ENCODE measurements at regions not wholly inside any gene's neighbourhood (a gene's known extent, or its start where the extent isn't known, plus 50 kb on each side); places are given as distances from the start of the nearest gene placed in this dataset.

DNA sequence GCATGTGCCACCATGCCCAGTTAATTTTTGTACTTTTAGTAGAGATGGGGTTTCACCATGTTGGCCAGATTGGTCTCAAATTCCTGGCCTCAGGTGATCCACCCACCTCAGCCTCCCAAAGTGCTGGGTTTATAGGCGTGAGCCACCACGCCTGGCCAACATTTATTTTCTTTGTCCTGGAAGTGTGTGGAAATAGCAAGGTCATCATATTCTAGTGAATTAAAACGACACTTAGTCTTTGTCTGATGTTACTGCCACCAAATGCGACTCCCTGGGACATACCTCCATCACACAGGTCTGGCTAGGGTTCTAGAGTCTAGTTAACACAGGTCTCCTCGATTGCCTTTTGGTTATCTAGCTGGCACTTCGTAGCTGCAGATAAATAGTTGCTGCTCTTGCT lies 203.1 kb downstream of the AASDH start:
- H3K9me3 Mint-ChIP-seq: peaks cover 0 to 2% (median 0%) of the 10 kb centered on the region in 7 donors
- H3K4me1 Mint-ChIP-seq: peaks cover 10 to 19% (median 10%) of the 10 kb centered on the region in 3 donors
- H3K27ac Mint-ChIP-seq: peak overlapping the region in 5 of 6 donors; percentile 52 to 94 (median 88)
- peak overlapping the region in 3 of 8 donors; percentile 10 to 87 (median 77) for H3K4me3 Mint-ChIP-seq
- no peaks in the 10 kb centered on the region for H3K36me3 Mint-ChIP-seq
- DNase-seq (no peak), ATAC-seq (ENCODE audit: low read depth in 2 of 2) (no peak)
- no peaks in the 10 kb centered on the region for H3K27me3 Mint-ChIP-seq

DNA sequence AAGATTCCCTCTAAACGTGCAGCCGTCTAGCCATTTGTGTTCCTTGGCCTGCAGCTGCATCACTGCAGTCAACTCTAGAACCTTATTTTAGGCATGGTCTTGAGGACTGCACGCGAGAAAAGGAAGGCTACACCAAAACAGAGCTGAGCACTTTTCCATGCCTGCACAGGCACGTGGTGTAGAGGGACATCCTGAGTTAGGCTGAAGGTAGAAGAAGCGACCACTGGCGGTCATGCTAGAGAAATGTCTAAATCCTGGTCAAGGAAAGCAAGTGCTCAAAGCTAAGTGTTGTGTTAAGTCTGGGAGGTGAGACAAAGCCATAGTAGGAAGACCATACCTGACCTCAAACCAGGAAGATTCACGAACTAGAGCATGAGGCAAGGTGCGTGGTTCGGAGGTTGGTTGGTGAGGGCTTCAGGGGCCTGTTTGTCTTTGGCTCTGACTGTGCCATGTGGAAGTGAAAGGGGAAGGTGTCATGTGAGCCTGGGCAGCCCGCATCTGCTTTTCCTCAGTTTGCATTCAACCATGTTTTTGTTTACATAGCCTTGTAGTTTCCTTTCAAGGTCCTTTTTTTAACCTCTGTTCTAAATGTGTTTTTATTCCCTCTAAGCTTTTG lies 203.8 kb downstream of the AASDH start:
- Mint-ChIP-seq H3K36me3 (no peaks in the 10 kb centered on the region), H3K27me3 (no peaks in the 10 kb centered on the region), H3K27ac (peak overlapping the region in 5 of 6 donors; percentile 8 to 94 (median 65)), H3K4me3 (peak overlapping the region in 4 of 8 donors; percentile 10 to 87 (median 62)), H3K9me3 (peaks cover 0 to 2% (median 0%) of the 10 kb centered on the region in 7 donors), H3K4me1 (peaks cover 10 to 19% (median 10%) of the 10 kb centered on the region in 3 donors)
- no peak for DNase-seq
- peak; percentile 81 for ATAC-seq (ENCODE audit: low read depth in 2 of 2)

DNA sequence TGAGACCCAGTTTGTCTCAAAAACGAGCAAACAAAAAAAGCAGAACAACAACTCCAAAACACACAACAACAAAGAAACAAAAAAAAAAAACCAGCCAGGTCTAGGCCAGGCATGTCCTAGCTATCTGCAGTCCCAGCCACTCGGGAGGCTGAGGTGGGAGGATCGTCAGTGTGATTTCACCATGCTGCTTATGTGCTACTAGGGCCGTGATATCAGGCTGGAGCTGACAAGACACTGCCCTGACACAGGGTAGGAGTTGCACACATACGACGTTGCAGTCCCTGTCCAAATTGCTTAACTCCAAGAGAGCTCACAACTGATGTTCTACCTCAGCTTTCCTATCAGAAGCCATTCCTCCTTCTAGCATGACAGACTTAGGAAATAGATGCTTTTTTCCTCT lies 204.9 kb downstream of the AASDH start:
- H3K27ac Mint-ChIP-seq: peak overlapping the region in 2 of 6 donors; percentile 62 to 87
- H3K9me3 Mint-ChIP-seq: peaks cover 0 to 7% (median 3%) of the 10 kb centered on the region in 7 donors
- ATAC-seq (ENCODE audit: low read depth in 2 of 2) (no peak), DNase-seq (no peak)
- peak overlapping the region in 1 of 8 donors; percentile 12 for H3K4me3 Mint-ChIP-seq
- H3K36me3 Mint-ChIP-seq: no peaks in the 10 kb centered on the region
- H3K4me1 Mint-ChIP-seq: peaks cover 10 to 19% (median 10%) of the 10 kb centered on the region in 3 donors
- H3K27me3 Mint-ChIP-seq: no peaks in the 10 kb centered on the region

DNA sequence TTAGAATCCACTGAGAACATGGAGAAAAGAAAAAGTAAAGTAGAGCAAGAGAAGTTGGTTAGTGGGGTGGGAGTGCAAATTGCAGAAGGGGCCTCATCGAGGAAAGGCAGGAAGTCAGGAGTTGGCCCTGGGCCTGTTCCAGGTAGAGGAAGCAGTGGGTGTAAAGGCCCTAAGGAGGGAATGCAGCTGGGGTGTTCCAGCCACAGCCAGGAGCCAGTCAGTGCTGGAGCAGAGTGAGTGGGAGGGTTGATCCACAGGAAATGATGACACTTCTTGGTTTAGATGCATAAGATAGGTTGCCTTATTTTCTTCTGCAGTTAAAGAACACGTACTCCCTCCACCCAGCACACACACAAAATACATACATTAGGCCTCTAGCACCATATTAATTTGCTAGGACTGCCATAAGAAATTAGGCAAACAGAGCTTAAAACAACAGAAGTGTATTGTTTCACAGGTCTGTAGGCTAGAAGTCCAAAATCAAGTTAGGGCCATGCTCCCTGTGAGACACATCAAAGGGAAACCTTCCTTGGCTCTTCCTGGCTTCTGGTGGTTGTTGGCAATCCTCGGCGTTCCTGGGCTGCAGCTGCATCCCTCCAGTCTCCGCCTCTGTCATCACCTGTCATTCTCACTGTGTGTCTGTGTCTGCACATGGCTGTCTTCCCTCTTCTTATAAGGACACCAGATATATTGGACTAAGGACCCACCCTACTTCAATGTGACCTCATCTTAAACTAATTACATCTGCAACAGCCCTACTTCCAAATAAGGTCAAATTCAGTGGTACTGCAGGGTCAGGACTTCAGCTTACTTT lies 205.9 kb downstream of the AASDH start:
- H3K27me3 Mint-ChIP-seq: no peaks in the 10 kb centered on the region
- DNase-seq (no peak), ATAC-seq (ENCODE audit: low read depth in 2 of 2) (no peak)
- H3K36me3 Mint-ChIP-seq: no peaks in the 10 kb centered on the region
- no peak overlapping the region for H3K4me3 Mint-ChIP-seq
- peaks cover 0 to 17% (median 10%) of the 10 kb centered on the region in 7 donors for H3K9me3 Mint-ChIP-seq
- peak overlapping the region in 1 of 6 donors; percentile 73 for H3K27ac Mint-ChIP-seq
- H3K4me1 Mint-ChIP-seq: peaks cover 10 to 19% (median 10%) of the 10 kb centered on the region in 3 donors

DNA sequence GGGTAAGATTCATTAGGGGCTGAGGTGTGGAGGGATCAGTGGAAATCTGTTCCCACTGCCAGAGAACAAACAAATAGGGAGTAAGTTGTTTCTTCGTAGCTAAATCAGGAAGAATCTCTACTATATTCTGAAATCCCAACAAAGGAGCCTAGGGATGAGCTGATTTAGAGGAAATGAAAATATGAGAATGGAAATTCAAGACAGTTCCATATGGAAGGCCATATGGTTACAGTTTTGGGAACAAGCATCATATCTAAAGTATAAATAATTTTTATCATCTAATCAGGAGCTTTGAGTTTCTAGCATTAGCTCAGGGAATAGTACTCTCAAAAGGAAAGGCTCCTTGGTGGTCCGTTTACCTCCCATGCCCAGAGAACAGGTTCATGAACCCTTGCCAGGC lies 218.2 kb downstream of the AASDH start:
- H3K36me3 Mint-ChIP-seq: peaks cover 0 to 8% of the 10 kb centered on the region in 2 donors
- no peak overlapping the region for H3K4me3 Mint-ChIP-seq
- DNase-seq (no peak), ATAC-seq (ENCODE audit: low read depth in 2 of 2) (no peak)
- no peaks in the 10 kb centered on the region for H3K27me3 Mint-ChIP-seq
- H3K27ac Mint-ChIP-seq: no peak overlapping the region
- H3K4me1 Mint-ChIP-seq: no peaks in the 10 kb centered on the region
- H3K9me3 Mint-ChIP-seq: peaks cover 4 to 18% (median 6%) of the 10 kb centered on the region in 7 donors

DNA sequence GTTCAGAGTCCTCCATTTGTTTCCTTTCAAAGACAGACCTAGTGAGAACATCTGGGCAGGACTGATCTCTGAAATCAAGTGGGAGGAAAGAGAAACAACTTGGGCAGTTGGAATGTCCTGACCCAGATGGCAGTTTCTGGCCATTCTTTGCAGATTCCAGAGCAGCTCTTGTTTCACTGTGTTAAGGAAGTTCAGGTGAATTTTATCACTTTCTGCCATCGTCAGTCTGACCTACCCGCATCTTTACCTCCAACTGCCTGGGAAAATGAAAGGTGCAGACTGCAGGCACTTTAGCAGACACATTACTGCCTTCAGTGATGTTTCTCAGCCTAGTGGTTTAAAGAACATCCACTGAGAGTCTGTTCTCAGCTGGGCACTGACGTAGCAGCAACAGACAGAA lies 216.2 kb downstream of the CEP135 start:
- no peak overlapping the region for H3K4me3 Mint-ChIP-seq
- peaks cover 0 to 8% of the 10 kb centered on the region in 2 donors for H3K36me3 Mint-ChIP-seq
- no peaks in the 10 kb centered on the region for H3K4me1 Mint-ChIP-seq

DNA sequence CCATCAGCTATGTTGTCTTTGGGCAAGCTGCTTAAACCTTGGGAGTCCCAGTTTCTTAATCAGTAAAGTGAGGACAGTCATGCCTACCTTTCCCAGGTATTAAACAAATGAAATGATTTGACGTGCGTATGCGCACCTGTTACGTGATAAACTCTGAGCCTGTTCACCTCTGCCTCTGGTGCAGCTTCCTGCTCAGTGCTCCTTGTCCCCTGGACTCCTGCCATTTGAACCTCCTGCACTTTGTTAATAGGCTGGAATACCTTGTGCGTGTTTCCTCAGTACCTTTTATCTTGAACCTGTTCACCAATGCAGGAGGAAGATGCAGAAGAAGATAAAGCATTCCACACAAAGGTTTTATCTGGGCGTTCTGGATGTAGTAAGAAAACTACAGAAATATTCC lies 211.9 kb downstream of the CEP135 start:
- Mint-ChIP-seq H3K27ac (no peak overlapping the region), H3K27me3 (no peaks in the 10 kb centered on the region)
- no peak for DNase-seq

More for the DNA sequence above, 216.2 kb downstream of the CEP135 start:
- no peaks in the 10 kb centered on the region for H3K27me3 Mint-ChIP-seq
- H3K9me3 Mint-ChIP-seq: peaks cover 4 to 17% (median 6%) of the 10 kb centered on the region in 7 donors
- no peak for DNase-seq
- ATAC-seq (ENCODE audit: low read depth in 2 of 2): no peak
- no peak overlapping the region for H3K27ac Mint-ChIP-seq

DNA sequence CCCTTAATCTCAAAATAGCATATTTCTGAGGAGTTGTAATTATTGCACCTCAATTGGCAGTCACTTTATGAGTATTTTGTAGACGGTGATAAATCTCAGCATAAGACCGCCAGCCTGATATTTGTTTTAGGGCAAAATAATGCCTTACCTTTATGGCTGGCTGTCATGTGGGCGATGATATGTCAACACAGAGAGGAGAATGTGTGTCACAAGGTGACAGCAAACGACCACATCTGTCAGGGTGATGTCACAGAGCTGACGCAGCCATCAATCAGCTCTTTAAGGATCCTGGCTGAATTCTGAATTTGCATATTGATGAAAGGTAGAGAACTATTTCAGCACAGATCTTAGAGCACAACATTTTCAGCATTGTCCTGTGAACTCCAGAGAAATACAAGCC lies 209.7 kb downstream of the CEP135 start:
- Mint-ChIP-seq H3K27ac (no peak overlapping the region), H3K4me1 (no peaks in the 10 kb centered on the region), H3K27me3 (peaks cover 0 to 6% (median 2%) of the 10 kb centered on the region in 3 donors), H3K4me3 (no peak overlapping the region), H3K36me3 (no peaks in the 10 kb centered on the region), H3K9me3 (no peaks in the 10 kb centered on the region)
- no peak for ATAC-seq (ENCODE audit: low read depth in 2 of 2)
- DNase-seq: no peak

More for the DNA sequence above, 211.9 kb downstream of the CEP135 start:
- H3K9me3 Mint-ChIP-seq: no peaks in the 10 kb centered on the region
- H3K4me3 Mint-ChIP-seq: no peak overlapping the region
- H3K4me1 Mint-ChIP-seq: no peaks in the 10 kb centered on the region
- no peaks in the 10 kb centered on the region for H3K36me3 Mint-ChIP-seq
- no peak for ATAC-seq (ENCODE audit: low read depth in 2 of 2)

DNA sequence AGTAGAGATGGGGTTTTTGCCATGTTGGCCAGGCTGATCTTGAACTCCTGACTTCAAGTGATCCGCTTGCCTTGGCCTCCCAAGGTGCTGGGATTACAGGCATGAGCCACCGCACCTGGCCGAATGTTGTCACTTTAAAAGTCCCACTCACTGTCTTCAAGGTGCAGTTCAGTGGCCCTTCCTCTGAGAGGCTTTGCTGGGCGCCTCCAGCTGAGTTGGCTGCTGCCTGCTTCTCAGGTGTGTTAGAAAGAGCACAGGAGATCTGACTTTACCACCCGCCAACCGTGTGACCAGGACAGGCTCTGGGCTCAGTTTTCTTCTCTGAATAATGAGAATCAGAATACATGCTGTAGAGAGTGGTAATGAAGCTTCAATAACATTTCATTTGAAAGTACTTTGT lies 207.4 kb downstream of the CEP135 start:
- no peak overlapping the region for H3K4me3 Mint-ChIP-seq
- no peak overlapping the region for H3K27ac Mint-ChIP-seq

DNA sequence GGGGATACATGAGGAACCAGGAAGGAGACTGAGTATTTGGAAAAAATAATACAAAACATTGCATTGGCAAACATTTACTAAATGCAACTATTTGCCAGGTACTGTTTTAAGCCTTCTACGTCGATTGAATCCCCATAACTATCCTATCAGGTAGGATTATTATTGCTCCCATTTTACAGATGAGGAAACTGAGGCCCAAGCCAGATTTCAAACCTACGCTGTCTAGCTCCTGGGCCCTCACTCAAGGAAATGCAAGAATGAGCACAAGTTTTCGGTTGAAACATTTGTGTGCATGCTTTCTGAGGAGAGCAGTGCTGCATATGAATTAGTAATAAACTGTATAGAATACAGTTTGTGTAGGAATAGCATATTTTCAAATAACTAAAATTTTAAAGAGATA lies 206.7 kb downstream of the CEP135 start:
- H3K27me3 Mint-ChIP-seq: peaks cover 0 to 10% (median 5%) of the 10 kb centered on the region in 3 donors
- no peak overlapping the region for H3K4me3 Mint-ChIP-seq
- no peaks in the 10 kb centered on the region for H3K4me1 Mint-ChIP-seq
- no peaks in the 10 kb centered on the region for H3K36me3 Mint-ChIP-seq
- DNase-seq (no peak), ATAC-seq (ENCODE audit: low read depth in 2 of 2) (no peak)
- no peaks in the 10 kb centered on the region for H3K9me3 Mint-ChIP-seq
- H3K27ac Mint-ChIP-seq: no peak overlapping the region

More for the DNA sequence above, 207.4 kb downstream of the CEP135 start:
- Mint-ChIP-seq H3K4me1 (no peaks in the 10 kb centered on the region), H3K36me3 (no peaks in the 10 kb centered on the region), H3K9me3 (no peaks in the 10 kb centered on the region), H3K27me3 (peaks cover 0 to 10% (median 5%) of the 10 kb centered on the region in 3 donors)
- ATAC-seq (ENCODE audit: low read depth in 2 of 2) (no peak), DNase-seq (no peak)

GRCh38 chr4:56149591-56149990 lies 200.8 kb downstream of the CEP135 start:
- Mint-ChIP-seq H3K27me3 (peaks cover 0 to 10% (median 5%) of the 10 kb centered on the region in 3 donors), H3K4me3 (no peak overlapping the region), H3K9me3 (no peaks in the 10 kb centered on the region), H3K4me1 (no peaks in the 10 kb centered on the region), H3K36me3 (no peaks in the 10 kb centered on the region), H3K27ac (no peak overlapping the region)
- ATAC-seq (ENCODE audit: low read depth in 2 of 2) (no peak), DNase-seq (no peak)

DNA sequence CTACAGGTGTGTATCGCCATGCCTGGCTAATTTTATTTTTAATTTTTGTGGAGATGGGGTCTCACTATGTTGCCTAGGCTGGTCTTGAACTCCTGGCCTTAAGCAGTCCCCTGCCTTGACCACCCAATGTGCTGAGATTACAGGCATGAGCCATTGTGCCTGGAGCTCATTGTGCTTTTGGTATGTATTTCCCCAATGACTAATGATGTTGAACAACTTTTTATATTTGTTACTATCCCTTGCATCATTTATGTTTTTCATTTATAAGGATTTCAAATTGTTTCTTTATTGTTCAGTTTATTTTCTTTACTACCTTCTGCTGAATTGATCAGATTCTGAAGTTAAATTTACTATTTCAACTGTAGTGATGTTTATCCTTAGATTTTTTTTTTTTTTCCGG lies 199.7 kb downstream of the CEP135 start:
- Mint-ChIP-seq H3K4me3 (no peak overlapping the region), H3K4me1 (no peaks in the 10 kb centered on the region), H3K27ac (no peak overlapping the region), H3K9me3 (no peaks in the 10 kb centered on the region), H3K27me3 (peaks cover 0 to 8% (median 3%) of the 10 kb centered on the region in 3 donors), H3K36me3 (no peaks in the 10 kb centered on the region)
- no peak for ATAC-seq (ENCODE audit: low read depth in 2 of 2)
- DNase-seq: no peak

DNA sequence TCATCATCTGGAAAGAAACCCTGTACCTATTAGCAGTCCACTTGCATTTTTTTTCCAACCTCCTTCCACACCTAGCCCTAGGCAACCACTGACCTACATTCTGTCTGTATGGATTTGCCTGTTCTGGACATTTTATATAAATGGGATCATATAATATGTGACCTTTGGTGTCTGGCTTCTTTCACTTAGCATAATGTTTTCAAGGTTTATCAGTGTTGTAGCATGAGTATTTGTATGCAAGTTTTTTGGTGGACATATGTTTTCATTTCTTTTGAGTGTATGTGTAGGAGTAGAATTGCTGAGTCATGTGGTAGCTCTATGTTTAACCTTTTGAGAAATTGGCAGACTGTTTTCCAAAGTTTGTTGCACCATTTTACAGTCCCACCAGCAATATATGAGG lies 198.6 kb downstream of the CEP135 start:
- Mint-ChIP-seq H3K27ac (peak overlapping the region in 1 of 6 donors; percentile 22), H3K27me3 (peaks cover 0 to 5% (median 0%) of the 10 kb centered on the region in 3 donors), H3K36me3 (no peaks in the 10 kb centered on the region), H3K4me3 (no peak overlapping the region), H3K9me3 (no peaks in the 10 kb centered on the region), H3K4me1 (no peaks in the 10 kb centered on the region)
- DNase-seq (no peak), ATAC-seq (ENCODE audit: low read depth in 2 of 2) (no peak)

DNA sequence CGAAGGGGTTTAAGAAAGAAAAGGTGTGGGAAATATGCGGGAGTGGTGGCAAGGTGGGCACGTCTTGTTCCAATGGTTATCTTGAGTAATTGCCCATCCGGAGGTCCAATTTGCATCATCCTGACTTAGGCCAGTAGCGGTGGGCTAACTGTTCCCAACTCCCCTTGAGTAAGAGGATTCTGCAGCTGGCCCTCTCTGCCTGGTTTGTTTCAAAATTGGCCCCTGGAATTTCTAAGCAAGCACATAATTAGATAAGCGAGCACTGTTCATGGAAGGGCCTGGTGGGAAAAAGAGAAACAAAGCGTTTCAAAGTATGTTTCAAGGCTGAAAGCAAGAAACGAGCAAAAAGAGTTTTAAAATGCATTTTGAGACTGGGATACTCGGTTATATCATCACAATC lies 198.2 kb downstream of the CEP135 start:
- no peaks in the 10 kb centered on the region for H3K4me1 Mint-ChIP-seq
- ATAC-seq (ENCODE audit: low read depth in 2 of 2) (no peak), DNase-seq (no peak)
- no peaks in the 10 kb centered on the region for H3K36me3 Mint-ChIP-seq
- H3K27ac Mint-ChIP-seq: peak overlapping the region in 1 of 6 donors; percentile 76
- no peaks in the 10 kb centered on the region for H3K9me3 Mint-ChIP-seq
- H3K4me3 Mint-ChIP-seq: no peak overlapping the region
- peaks cover 0 to 5% (median 0%) of the 10 kb centered on the region in 3 donors for H3K27me3 Mint-ChIP-seq

All from naive B cell (primary cell).